Activated CD8-positive, alpha-beta memory T cell treated with anti-CD3 and anti-CD28 coated beads for 36 hours (primary cell): ENCODE measurements at regions not wholly inside any gene's neighbourhood (a gene's known extent, or its start where the extent isn't known, plus 50 kb on each side); places are given as distances from the start of the nearest gene placed in this dataset.

ENCODE experiments used
- CTCF ChIA-PET: fragments of 350-600 bp; sonication (Branson Sonifier 250); formaldehyde crosslinking; loops from one replicate; lab custom pipeline; 2021; ENCODE audit warnings: antibody characterized with exemption; lab: Charles Lee
- POLR2A ChIA-PET: fragments of 350-600 bp; sonication (Branson Sonifier 250); formaldehyde crosslinking; loops from one replicate; lab custom pipeline; 2021; ENCODE audit warnings: antibody characterized with exemption; lab: Charles Lee

- CTCF ChIA-PET = no interaction called here
- POLR2A ChIA-PET = no interaction called here
Measured at GRCh38 chr10:90162271-90162853, 461.0 kb downstream of the KIF20B start.

GRCh38 chr10:90167174-90168064 is 466.0 kb downstream of the KIF20B start:
- POLR2A ChIA-PET = no interaction called here
- CTCF ChIA-PET = no interaction called here

- CTCF ChIA-PET = no interaction called here
- POLR2A ChIA-PET = no interaction called here
Measured at GRCh38 chr10:90168244-90168643, 466.9 kb downstream of the KIF20B start.

DNA sequence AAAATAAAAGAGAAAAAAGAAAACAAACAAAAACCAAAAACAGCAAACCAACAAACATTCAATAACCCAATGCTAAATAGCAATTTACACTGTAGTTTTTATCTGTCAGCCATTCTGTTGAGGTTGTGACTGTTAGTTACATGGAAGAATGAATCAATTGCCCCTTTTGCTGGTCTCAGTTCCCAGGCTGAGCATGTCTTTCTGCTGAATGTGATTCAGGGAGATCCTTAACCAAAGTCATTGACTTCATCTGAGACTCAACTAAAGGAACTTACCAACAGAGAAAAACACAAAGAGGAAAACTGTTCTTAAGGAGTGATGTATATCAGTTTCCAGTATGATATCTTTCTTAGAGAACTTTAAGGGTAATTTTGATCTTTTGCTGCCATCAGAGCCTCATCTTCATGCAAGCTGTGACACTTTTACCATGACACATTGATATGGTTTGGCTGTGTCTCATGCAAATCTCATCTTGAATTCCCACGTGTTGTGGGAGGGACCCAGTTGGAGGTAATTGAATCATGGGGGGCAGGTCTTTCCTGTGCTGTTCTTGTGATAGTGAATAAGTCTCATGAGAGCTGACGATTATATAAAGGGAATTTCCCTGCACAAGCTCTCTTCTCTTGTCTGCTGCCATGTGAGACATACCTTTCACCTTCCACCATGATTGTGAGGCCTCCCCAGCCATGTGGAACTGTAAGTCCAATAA is 469.8 kb downstream of the KIF20B start:
- ChIA-PET POLR2A (no interaction called here), CTCF (no interaction called here)

GRCh38 chr10:90174531-90174930 is 473.1 kb downstream of the KIF20B start:
- ChIA-PET CTCF (no interaction called here), POLR2A (no interaction called here)

DNA sequence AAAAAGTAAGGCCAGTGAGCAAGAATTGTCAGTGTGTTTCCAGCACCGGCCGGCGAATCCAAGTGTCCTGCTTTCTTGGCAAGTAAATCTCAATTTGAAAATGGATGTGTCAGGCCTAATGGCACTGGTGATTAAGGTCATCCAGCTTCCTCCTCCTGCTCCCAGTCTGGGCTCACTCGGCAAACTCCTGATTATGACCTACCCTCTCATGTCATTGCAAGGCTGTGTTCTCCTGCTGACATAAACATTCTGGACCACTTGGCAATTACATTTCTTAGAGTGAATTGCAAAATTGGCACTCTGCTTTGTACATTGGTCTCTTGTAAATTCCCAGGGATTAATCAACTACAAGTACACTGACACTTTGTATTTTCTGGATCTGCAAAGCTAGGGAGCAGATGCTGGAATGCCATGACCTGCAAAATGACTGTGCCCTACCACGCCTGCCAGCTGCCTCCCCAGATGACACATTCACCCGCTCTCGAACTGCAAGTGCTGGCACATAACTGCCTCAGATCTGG is 473.8 kb downstream of the KIF20B start:
- ChIA-PET POLR2A (no interaction called here), CTCF (no interaction called here)

GRCh38 chr10:90179696-90180407 is 478.5 kb downstream of the KIF20B start:
- POLR2A ChIA-PET = no interaction called here
- CTCF ChIA-PET = no interaction called here

- POLR2A ChIA-PET = no interaction called here
- CTCF ChIA-PET = no interaction called here
Measured at GRCh38 chr10:90180886-90181691, 479.7 kb downstream of the KIF20B start.

- ChIA-PET CTCF (no interaction called here), POLR2A (no interaction called here)
Measured at GRCh38 chr10:90192825-90193224, 491.4 kb downstream of the KIF20B start.

DNA sequence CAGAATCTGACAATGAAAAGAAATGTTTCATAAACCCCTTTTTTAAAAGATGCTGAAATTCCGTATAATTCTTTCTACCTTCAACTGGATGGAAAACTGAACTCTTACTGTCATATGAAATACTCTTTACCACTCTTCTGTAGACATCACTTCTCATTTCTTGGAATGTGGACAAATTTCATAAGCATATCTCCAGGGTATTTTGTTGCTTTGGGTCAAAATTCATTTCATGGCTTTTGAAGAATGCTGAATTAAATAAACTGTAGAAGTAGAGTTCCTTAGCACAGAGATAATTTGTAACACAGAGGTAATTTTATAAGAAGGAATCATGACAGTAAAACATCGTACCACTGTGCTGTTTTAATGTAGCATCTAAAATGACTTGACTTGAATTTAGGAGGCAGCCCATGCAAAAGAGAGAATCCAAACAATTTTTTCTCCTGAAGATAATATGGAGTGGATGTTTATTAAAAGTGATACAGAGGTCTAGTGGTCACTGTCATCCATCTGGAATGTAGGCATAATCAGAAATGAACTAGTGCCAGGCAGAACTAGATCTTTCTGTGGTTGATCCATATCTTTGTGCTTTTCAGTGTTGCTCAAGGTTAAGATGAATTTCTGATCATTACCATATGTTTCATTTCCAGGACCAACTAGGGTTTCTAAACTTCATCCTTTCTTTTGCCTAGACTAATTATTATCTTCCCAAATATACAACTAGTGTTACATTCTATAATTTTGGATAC is 492.0 kb downstream of the KIF20B start:
- POLR2A ChIA-PET = no interaction called here
- CTCF ChIA-PET = no interaction called here

DNA sequence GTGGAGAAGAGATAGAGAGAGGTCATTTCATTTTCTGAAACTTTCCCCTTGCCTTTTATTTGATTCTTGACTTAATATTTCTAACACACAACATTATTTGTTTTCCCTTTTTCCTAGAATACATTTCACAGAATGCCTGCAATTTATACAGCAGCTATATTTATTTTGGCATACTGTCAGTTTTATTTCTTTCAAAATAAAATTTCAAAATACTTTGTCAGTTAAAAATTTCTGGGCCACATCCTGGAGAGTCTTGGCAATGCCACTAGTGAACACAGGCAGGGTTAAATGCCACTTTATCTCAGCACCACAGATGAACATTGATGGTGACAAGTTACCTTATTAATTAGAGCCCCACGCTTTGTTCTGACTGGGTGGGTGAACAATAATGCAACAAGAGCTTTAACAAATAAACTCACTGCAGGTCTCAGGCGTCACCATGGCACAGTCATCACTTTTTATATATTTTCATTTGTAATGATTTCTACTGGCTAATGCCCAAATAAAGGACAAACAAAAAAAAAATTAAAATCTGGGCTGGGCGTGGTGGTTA is 494.0 kb downstream of the KIF20B start:
- ChIA-PET CTCF (no interaction called here), POLR2A (no interaction called here)

- POLR2A ChIA-PET = no interaction called here
- CTCF ChIA-PET = no interaction called here
Measured at GRCh38 chr10:90197766-90198165, 496.4 kb downstream of the KIF20B start.

DNA sequence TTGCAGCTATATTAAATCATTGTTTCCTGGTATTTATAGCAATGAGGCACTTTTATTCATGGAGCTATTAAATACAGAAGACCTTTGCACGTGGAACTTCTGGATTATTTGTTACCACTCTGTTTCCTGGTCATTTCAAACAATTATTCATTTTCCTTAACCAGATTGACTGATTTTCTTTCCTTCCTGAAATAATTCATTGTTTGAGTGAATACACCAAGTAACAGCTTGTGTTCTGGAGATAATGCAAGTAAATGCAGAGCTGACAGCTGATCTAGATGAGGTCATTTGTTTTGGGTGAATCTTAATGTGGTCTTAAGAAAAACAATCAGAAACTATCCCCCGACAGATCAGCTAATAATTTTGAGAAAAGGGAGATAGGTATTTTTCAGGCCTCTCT is 497.7 kb downstream of the KIF20B start:
- POLR2A ChIA-PET = no interaction called here
- CTCF ChIA-PET = no interaction called here

DNA sequence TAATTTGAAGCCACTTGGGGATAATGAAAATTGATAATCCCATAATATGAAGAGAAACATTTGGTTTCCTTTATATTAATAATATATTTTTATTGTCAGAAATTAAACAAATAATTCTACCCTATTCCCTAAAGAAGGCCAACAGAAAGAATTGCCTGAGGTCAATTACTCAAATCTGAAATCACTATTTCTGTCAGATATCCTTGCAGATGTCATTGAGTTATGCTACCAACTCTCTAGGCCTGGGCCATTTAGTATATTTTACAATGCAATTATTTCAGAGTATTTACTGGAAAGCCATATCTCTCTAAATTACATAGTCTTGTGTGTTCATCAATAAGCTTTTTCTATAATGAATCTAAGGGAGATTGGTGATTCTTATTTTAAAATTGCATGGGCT is 498.1 kb downstream of the KIF20B start:
- POLR2A ChIA-PET = no interaction called here
- CTCF ChIA-PET = no interaction called here

DNA sequence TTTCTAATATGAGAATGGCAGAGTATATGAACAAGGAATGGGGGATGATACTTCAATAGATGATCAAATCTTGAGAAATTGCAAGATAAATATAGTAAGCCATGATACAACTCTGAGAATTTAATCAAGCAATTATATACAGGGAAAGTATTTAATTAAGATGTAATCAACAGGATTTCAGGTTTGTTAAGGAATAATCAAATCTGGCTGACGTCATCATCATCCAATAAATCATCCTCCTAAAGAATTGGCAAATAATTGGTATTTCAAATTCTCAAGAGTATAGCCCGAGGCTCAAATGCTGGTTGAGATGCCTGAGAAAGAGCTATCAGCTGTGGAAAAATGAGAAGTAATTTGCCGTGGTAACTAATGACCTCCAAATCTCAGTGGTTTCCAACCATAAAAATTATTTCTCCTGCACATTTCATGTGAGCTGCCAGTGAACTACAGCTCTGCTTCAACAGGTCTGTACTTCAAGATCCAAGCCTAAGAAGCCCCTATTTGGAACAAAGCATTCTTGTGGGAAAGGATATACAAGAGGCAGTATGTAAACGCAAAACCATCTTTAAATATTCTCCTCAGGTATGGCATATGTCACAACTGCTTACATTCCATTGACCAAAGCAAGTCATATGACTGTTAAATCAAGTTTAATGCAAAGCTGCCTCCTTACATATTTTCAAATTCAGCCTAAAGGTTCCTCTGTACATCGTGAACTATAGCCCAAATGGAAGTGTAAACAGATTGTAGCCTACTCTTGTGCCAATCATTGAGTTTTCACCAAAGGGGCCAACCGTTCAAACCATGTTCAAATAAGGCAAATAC is 503.0 kb downstream of the KIF20B start:
- ChIA-PET POLR2A (no interaction called here), CTCF (no interaction called here)

GRCh38 chr10:90204956-90205314 is 503.5 kb downstream of the KIF20B start:
- POLR2A ChIA-PET = no interaction called here
- CTCF ChIA-PET = no interaction called here

- POLR2A ChIA-PET = no interaction called here
- CTCF ChIA-PET = no interaction called here
Measured at GRCh38 chr10:90205340-90205739, 503.9 kb downstream of the KIF20B start.
